GM21529 (cell line): ENCODE measurements at regions not wholly inside any gene's neighbourhood (a gene's known extent, or its start where the extent isn't known, plus 50 kb on each side); places are given as distances from the start of the nearest gene placed in this dataset.

ENCODE experiments used
- ATAC-seq: cut with Tn5 transposase; IDR thresholded peaks from one replicate; pipeline ENCODE4 v1.9.1; 2021; ENCODE audit not compliant: unreplicated experiment

DNA sequence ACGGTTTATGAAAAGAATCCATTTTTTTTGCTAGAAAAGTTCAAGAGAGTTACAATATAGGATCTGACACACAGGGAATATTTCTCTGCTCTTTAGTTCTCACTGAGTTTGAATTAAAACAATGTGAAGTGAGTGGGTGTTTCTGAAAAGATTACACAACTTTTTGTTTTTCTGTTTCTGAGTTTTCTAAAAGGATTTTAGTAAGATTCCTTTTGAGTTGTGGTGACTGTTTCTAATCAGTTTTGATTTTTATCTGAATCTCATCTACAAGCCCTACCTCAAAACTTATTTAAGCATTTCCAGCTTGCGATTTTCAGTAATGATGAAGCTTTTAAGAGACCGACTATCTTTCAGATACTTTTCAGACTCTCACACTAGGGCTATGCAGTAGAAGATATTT lies 141.7 kb downstream of the GPAT3 start:
- ATAC-seq = no peak

DNA sequence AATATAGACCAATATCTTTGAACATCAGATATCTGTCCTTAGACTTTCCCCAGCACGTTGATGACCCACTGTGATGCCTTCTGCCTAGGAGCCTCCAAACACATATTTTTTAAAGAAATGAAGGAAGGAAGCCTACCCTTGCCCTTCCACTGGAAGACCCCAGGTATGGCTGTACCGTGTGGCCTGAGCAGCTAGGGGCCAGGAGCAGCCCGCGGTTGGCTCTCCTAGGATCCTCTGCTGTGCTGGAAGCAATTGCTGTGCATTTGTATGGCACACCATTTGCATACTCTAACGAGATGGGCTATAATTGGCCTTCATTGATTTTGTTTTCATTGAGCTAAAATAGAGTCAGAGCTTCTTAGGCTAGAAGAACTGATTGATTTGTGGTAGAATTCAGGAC lies 128.8 kb downstream of the GPAT3 start:
- ATAC-seq = no peak

DNA sequence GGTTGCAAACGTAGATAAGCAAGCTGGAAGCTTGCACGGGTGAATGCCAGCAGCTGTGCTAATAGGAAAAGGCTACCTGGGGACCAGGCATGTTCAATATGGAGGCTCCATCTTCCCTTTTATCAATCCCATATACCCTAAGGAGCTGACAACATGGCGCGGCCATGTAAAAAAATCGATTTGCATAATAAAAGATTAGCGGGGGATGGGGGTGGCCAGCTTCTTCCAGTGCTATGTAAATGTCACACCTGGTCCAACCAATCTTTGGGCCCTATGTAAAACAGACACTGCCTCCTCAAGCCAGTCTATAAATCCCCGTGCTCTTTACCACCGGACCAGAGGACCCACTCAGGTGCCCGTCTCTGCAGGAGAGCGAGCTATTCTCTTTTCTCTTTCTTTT lies 128.2 kb downstream of the GPAT3 start:
- no peak for ATAC-seq

DNA sequence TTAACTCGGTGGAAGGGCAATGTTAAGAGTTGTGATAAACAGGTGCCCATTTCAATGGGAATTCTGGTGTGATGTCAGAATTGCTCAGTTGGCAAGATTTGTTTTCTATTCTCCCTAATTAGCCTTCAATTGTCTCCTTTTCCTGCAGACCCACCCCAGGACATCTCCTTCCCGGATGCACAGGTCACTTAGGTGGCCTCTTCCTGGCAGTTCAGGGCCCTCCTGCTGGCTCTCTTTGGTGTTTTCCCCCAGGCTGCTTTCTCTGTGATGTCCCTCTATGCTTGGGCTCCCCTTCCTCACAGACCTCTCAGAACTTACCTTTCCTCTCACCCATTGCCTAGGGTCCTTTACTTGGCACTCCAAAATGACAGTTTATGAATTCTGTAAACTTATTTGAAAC lies 126.3 kb downstream of the GPAT3 start:
- no peak for ATAC-seq

DNA sequence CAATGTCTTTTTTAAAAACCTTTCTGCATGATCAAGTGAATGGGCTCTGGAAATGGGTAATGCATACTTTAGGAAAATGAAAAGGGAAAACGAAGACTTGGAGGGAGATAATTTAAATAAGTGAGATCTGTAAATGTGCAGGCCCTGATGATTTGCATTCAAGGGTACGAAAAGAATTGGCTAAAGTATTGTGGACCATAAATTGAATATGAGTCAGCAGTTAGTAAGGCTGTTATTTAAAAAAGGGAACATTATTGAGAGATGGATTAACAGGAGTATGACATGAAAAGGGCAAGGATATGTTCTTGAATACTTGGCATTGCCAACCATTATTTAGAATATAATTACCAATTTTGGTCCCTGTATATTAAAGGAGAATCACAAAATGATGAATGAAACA lies 125.5 kb downstream of the GPAT3 start:
- no peak for ATAC-seq

DNA sequence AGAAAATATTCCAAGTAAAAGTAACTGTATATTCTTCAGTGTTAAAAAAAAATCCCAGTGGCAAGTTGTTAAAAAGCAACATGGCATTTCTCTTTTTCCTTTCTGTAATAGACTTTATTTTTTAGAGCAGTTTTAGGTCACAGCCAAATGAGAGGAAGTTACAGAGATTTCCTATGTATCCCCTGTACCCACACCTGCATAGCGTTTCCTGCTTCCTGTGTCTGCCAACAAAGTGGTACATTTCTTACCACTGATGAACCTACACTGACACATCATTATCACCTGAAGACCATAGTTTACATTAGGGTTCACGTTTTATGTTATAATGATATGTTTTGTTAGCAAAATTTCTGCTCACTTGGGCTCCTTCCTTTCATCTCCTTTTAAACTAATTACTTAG lies 124.7 kb downstream of the GPAT3 start:
- ATAC-seq = no peak

DNA sequence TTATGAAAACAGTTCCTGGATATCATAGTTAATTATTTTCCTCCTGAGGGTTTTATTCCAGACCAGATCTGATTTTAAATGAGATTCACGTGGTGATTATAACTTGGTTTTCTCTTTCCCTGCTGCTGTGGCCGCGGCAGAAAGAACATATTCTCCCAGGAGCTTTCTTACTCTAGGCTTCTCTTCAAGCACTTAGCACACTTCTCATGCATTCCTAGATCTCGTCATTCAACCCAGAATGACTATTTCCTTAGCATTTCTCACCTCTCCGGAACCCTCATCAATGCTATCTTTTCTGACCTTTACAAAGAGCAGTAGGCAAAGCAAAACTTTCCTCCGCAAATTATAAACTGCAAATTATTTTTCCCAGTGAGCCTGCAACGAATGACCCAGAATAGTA lies 122.9 kb downstream of the GPAT3 start:
- ATAC-seq = no peak

DNA sequence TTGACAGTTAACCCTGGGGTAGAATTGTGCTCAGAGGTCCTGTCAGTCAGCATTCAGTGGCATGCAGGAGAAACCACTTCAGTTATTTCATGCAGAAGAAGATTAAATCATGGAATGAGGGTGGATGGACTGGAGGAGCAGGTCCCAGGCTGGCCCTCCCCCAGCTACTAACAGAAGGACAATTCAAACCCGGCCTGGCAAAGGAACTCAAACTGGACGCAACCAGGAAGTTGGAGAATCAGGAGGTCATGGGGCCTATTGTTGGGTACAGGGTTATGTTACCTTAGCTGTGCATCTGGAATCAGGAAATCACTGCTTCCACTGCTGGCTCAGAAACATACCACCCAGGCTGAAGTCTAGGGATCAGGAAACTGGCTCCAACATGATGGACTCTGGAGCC lies 121.4 kb downstream of the GPAT3 start:
- no peak for ATAC-seq
